AG09309 (cell line): ENCODE measurements at regions not wholly inside any gene's neighbourhood (a gene's known extent, or its start where the extent isn't known, plus 50 kb on each side); places are given as distances from the start of the nearest gene placed in this dataset.

Experiments
- DNase-seq: peaks from one replicate; pipeline ENCODE4 v3.0.0-alpha.2; 2010; ENCODE audit warnings: low read depth
- H3K4me3 ChIP-seq: 2 replicates; pipeline ENCODE4 v1.5.1; 2011; ENCODE audit warnings: mild to moderate bottlenecking, low read depth, low read length, moderate library complexity; ENCODE audit not compliant: control insufficient read depth
- CTCF ChIP-seq: IDR thresholded peaks from 2 replicates; pipeline ENCODE4 v1.5.1; 2011; ENCODE audit warnings: mild to moderate bottlenecking, low read depth, low read length, inconsistent platforms; ENCODE audit not compliant: insufficient read depth, control insufficient read depth; ENCODE audit errors: missing control alignments

- TF ChIP-seq CTCF: no peak
- DNase-seq: no peak
- H3K4me3 ChIP-seq: no peak overlapping the region
Observed at GRCh38 chr22:27062910-27063309, 405.5 kb downstream of the MIAT start.

GRCh38 chr22:27063406-27063805 is 406.0 kb downstream of the MIAT start:
- no peak overlapping the region for H3K4me3 ChIP-seq
- DNase-seq: no peak
- TF ChIP-seq CTCF: no peak

- no peak for TF ChIP-seq CTCF
- no peak for DNase-seq
- H3K4me3 ChIP-seq: no peak overlapping the region
Observed at GRCh38 chr22:27063841-27064240, 406.5 kb downstream of the MIAT start.

GRCh38 chr22:27064386-27064785 is 407.0 kb downstream of the MIAT start:
- no peak for TF ChIP-seq CTCF
- no peak overlapping the region for H3K4me3 ChIP-seq
- no peak for DNase-seq

GRCh38 chr22:27065279-27065678 is 407.9 kb downstream of the MIAT start:
- DNase-seq: no peak
- no peak for TF ChIP-seq CTCF
- H3K4me3 ChIP-seq: no peak overlapping the region

GRCh38 chr22:27066856-27067255 is 409.5 kb downstream of the MIAT start:
- no peak for DNase-seq
- no peak for TF ChIP-seq CTCF
- no peak overlapping the region for H3K4me3 ChIP-seq

- no peak for TF ChIP-seq CTCF
- no peak overlapping the region for H3K4me3 ChIP-seq
- no peak for DNase-seq
Observed at GRCh38 chr22:27068121-27068520, 410.7 kb downstream of the MIAT start.
